GM18507 (cell line): ENCODE measurements at regions not wholly inside any gene's neighbourhood (a gene's known extent, or its start where the extent isn't known, plus 50 kb on each side); places are given as distances from the start of the nearest gene placed in this dataset.

ENCODE experiments used
- DNase-seq: peaks from one replicate; pipeline ENCODE4 v3.0.0; 2011; ENCODE audit warnings: low read depth; ENCODE audit not compliant: insufficient read length; ENCODE audit errors: extremely low spot score
- FAIRE-seq: peaks from 2 replicates; lab custom pipeline; 2011; peaks lifted over from hg19 to GRCh38; lab: Jason Lieb, UNC

DNA sequence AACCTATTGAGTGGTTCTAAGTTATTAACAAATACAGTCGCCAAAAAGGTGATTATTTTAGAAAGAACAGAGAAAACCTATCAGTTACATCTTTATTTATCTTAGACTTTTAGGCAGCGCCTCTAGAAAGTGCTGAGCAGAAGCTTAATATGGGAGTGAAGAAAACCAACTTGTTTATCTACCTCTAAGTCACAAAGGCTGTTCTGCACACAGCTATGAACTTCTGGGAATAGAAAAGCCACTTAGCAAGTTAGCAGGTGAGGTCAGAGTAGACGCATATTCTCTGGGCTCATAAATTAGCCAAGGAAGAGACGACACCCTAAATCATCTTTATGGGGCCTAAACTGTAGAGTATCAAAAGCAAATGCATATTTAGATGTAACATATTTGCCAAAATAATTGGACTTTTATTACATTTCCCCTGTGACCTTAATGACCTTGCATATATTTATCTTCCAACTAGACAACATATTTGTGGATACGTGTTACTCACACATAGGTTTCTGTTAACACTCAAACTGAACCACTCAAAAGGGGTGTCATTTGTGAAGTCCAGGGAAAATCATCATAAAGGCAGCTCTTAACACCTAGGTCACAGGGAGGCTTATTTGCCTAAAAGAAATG lies 267.1 kb downstream of the ADGB start:
- FAIRE-seq: no peak

GRCh38 chr6:146866731-146867414 lies 268.1 kb downstream of the ADGB start:
- FAIRE-seq (no peak), DNase-seq (no peak)

More for the DNA sequence above, 267.1 kb downstream of the ADGB start:
- DNase-seq: no peak

- DNase-seq (no peak), FAIRE-seq (no peak)
Observed at GRCh38 chr6:146868671-146869209, 270.0 kb downstream of the ADGB start.

- no peak for FAIRE-seq
- DNase-seq: no peak
Observed at GRCh38 chr6:146870760-146871159, 272.0 kb downstream of the ADGB start.

DNA sequence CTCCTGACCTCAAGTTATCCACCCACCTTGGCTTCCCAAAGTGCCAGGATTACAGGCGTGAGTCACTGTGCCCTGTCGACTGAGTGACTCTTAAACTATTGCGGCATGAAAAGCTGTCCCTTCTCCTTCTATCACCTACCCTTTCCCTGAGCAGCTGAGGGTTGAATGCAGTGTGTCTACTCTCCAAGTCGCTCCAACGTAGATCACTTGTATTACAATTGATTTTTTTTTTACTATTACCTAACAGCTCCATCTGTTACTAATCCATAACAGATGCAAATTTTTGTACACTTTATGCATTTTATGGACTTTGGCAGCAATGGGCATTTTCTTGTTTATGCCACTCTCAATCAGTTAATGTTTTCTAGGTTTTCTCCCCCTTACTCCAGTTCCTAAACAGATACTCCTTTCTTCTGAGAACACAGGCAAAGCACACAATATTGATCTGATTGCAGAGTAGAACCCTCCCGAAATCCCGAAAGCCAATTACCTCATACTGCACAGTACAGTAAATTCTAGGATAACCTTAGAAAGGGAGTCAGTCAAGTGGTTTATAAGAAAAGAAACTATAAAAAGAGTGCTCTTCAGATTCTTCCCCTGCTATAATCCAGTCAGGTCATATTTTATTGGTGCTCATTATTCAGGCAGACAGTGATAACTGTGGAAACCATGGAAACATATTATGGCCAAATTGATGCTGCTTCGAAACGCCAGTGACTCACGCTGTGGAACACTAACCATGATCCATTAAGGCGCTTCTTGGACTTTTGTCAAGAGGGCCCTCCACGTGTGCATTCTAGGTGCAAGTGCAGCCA lies 273.0 kb downstream of the ADGB start:
- DNase-seq (no peak), FAIRE-seq (no peak)

GRCh38 chr6:146872426-146872785 lies 273.6 kb downstream of the ADGB start:
- no peak for FAIRE-seq
- DNase-seq: no peak

- FAIRE-seq (no peak), DNase-seq (no peak)
Observed at GRCh38 chr6:146874278-146875018, 275.7 kb downstream of the ADGB start.

- FAIRE-seq (no peak), DNase-seq (no peak)
Observed at GRCh38 chr6:146875927-146876270, 277.1 kb downstream of the ADGB start.

GRCh38 chr6:146876271-146877151 lies 277.7 kb downstream of the ADGB start:
- no peak for DNase-seq
- no peak for FAIRE-seq

DNA sequence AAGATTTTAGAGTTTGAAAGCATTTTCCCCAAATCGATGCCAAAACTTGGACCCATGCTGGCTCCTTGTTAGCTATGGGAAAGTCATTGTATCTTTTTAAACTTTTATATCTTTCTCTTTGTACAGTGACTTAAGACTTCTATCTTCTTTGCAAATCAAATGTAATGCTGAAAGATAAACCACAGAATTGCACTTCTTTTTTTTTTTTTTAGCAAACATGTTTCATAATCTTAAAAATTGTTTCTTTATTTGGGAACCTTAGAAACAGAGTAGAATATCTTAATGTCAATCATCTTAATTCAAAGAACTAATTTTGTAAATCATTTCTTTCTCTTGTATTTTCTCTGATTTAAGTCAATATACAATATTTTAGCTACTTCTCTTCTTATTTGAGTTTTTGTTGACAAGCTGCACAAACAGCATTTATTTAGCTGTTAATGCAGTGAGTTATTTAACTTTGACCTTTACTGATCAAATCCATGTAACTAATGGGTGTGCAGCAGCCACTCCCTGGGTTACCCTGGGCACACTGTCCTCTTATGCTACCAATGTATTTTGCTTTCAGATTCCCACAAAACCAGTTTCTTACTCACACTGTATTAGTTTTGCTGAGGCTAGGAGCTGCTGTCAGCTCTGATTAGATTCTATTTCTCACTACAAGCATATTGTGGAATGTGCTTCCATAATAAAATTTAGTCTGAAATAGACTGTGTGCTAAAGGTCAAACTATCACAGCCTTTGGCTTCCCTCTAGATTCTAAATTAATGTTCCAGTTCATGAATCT lies 279.6 kb downstream of the ADGB start:
- DNase-seq: no peak
- FAIRE-seq: no peak

GRCh38 chr6:146878952-146879340 lies 280.2 kb downstream of the ADGB start:
- FAIRE-seq: no peak

GRCh38 chr6:146879406-146880117 lies 280.8 kb downstream of the ADGB start:
- DNase-seq: no peak
- no peak for FAIRE-seq

More at GRCh38 chr6:146878952-146879340, 280.2 kb downstream of the ADGB start:
- no peak for DNase-seq

GRCh38 chr6:146881228-146882181 lies 282.7 kb downstream of the ADGB start:
- DNase-seq: no peak
- FAIRE-seq: no peak

DNA sequence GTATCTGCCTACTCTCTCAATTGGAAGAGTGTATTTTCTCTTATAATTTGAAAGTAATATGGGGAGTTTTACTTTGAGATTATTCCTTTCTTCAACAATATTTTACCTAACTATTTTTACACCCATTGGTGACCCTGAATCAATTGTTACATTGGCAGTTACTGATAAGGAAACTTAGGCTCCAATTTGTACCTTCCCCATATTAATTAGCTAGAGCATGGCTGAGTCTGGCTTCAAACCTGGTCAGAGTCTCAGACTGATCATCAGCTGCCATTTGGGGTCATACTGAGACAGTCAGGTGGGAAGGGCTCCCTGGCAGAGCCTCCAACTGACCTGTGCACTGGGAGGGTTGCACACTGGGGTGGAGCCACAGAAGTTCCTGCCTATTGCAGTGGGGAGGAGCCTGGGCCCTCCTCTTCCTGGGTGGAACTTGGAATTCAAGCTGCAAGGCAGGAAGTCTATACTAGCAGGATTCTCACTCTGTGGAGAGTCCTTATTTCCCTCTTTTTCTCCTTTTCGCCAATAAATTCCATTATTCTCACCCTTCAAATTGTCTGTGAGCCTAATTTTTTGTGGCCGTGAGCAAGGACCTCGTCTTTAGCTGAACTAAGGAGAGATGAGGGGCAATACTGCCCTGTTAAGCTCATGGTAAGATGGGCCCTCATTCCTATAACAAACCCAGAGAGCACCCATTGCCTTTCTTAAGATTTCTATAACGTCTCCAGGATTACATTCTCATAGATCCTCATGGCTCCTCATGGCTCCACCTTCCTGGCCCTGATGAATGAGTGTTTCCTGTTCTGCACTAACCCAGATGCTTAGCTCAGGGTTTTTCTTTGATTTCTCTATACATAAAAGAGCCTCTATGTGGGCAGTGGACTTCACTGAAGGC lies 285.1 kb downstream of the ADGB start:
- FAIRE-seq (no peak), DNase-seq (no peak)

DNA sequence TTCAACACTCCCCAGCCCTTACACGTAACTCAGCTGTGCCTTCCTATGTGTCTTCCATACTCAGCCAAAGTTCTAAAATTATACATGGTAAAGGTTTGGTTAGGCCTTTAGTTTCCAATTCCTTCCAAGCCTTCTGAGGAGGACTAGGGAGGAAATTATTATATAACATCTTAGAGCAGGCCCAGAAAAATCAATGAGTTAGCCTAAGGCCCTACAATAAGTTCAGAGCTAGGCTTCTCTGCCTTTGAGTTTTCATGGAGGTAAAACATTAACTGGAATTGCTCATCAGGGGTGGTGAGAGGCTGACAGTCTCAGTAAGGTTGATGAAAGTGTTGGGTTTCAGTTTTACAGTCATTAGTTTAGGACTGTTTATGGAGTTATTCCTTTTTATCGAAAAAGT lies 286.0 kb downstream of the ADGB start:
- no peak for DNase-seq
- peak; percentile 56 for FAIRE-seq
